Iris pigment epithelial cell (primary cell): ENCODE measurements at regions not wholly inside any gene's neighbourhood (a gene's known extent, or its start where the extent isn't known, plus 50 kb on each side); places are given as distances from the start of the nearest gene placed in this dataset.

ENCODE experiments used
- DNase-seq: peaks from one replicate; pipeline ENCODE4 v3.0.0-alpha.2; 2011; ENCODE audit warnings: low read depth

DNA sequence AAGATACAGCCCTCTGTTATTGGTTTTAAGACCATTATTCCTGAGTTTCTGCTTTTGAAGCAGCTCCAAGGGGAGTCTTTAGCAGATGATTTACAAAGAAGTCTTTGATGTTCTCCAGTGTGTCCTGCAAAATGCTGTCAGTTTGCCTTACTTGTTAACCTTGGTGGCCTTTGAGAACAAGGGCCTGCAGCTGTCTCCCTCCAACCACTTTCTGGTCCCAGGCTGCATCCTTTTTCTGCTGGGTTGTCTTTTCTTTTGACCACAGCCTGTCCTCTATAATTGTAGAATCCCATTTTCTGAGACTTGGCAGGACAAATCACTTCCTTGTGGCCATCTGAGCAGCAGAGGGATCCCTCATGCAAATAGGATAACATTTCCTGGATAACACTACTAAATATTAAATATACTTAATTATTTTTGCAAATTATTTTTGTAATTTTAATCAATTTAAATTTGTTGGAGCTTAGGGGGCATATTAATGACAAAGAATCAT is 281.4 kb downstream of the DMRT2 start:
- DNase-seq = no peak

DNA sequence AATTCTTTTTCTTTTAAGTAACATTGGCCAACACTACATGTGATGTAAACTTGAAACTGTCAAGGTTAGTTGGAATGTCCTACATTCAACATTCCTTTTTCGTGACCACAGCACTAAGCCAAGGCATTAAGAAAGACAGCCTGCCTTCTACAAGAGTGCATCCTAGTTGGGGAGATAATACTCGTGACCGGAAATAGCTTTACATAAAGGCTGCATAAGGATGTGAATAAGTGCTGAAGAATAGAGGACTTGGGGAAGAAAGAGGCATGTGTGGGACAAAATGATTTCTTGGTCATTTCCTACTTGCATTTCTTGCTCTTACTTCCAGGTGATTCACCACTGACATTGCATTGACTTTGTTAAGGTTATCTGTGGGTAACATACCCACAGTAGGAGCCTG is 282.0 kb downstream of the DMRT2 start:
- no peak for DNase-seq

DNA sequence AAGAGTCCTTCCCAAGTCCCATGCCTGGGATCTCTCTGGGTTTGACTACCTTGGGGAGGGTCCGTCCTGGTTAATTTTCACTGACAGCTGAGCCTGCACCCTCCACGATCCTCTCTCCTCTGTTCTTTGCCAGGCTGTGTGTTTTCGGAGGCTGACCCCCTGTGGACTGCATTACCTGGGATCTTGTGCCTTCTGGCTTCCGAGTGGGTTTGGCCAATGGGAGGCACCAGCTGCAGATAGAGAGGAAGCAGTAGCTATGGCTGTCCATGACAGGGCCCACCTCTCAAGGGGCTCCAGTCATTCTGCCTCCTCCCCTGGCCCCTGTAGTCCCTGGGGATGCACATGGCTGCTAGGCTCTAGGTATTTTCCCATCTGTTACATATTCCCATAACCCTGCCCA is 285.0 kb downstream of the DMRT2 start:
- no peak for DNase-seq

DNA sequence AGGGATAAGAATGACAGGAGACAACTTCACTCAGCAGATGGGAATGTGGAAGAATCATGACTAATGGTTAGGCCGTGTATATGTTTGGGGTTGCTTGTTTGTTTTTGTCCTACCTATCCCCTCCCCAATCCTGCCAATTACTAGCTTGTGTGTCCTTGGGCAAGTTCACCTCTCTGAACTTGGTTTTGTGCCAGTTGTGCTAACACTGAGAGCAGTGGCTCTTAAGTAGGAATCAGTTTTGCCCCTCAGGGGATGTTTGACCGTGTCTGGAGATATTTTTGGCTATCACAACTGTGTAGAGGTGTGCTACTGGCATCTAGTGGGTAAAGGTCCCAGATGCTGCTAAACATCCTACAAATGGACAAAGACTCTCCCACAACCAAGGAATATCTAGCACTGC is 287.0 kb downstream of the DMRT2 start:
- no peak for DNase-seq

DNA sequence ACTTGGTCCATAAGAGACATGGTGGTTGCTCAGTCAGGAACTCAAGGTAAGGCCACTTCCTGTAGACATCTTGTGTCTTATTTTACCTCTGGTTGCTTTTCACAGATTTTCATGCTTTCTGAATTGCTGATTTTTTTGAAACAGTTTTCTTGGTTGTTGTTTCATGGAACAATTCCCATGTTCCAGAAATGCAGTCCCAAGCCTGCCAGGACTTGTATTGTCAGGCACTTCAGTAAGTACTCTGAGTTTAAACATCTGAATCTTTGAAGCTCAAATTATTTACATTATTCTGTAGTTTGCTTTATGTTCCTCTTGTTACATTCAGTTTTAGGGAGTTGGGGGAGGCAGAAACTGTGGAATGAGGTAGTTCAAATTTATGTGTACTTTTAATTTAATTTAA is 290.2 kb downstream of the DMRT2 start:
- DNase-seq = no peak

DNA sequence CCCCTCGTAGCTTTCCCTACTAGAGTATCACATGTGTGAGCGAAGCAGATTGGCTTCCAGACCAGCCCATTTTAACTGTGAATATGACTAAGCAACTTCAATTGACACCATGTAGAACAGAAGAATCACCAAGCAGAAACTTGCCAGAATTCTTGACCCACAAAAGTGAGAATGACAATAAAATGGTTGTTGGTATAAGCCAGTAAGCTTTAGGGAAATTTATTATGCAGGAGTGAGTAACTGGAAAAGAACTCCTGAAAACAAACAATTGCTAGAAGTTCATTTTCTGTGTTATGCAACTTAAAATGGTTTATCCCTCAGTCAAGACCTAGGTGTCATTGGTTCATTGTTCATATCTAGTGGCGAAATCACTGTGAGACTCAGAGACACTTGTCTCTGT is 303.1 kb downstream of the DMRT2 start:
- no peak for DNase-seq

DNA sequence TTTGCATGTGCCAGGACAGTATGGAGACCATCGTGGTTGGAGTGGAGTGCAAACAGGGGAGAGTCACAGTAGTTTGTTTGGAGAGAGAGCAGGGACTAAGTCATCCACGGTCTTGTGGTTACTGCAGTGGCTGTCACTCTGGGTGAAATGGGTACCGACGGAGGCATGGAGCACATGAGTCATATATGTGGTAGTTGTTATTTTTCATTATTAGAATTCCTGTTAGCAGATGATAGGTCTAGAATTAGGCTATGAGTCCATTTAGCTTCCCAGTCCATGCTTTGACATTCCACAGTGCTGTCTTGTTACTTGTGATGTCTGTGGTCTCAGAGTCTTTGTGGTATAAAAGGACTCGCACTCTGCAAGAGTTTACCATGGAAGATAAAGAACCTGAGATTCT is 303.9 kb downstream of the DMRT2 start:
- no peak for DNase-seq

DNA sequence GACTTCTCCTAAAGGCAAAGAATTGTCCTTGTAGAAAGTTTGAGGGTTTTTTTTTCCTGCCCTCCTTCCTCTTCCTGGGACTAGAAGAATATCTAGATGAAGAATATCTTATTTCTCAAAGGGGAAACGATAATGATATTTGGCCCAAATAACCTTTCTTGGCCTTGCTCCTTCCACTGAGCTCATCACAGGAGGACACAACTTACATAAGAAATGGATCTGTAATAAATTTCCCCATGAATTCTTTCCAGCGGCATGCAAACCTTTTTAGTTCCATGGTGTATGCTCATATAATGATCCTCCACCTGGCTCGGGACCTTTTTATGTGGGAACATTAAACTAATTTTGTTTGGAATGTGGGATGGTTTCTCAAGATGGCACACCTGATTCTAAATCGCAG is 304.4 kb downstream of the DMRT2 start:
- no peak for DNase-seq

DNA sequence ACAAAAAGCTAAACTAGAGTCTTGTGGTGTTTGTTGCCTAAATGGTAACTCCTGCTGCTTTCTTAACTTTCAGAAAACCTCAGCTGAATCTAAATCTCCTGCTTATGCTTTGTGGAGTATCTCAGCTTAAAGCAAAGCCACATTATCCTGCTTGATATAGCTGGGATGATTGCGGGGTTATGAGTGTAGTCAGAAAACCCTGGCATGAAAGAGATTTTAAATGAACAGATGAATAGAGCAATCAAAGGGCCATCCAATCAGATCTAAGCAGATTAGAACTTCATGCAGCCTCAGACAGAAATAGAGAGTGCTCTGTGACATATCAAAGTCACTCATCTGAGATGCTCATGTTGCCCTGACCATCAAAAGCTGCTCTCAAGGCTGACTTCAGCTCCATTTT is 305.5 kb downstream of the DMRT2 start:
- no peak for DNase-seq

DNA sequence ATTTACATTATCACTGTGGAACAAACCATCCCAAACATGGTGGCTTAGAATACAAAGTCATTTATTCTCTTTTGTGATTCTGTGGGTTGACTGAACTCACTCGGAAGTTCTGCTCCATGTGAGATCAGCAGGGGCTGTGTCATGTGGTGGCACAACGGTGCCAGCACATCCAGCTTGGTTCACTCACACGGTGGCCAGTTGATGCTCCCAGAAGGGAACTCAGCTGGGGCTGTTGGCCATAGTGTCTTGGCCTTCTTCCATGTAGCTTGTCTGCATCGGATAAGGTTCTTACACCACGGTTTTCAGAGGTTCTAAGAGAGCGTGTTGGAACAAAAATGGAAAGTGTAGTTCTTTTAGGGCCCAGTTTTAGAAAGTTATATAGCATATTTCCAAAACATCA is 312.7 kb downstream of the DMRT2 start:
- no peak for DNase-seq

DNA sequence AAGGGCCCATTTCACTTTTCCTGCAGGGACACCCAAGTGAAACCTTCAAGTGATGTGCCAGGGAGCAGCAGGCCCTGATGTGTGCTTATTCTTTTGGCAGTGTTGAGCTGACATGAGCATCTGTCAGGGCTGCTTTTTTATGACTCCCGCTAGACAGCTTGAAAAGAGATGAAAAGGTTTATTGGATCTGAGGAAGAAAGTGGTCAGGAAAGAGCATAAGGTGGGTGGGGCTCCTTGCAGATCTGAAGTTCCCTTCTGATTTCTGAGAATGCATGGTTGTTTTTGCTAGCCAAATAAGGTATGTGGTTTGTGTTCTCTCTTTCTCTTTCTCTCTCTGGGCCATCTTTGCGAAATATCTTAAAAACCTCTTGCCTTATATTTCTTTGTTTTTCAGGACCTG is 316.1 kb downstream of the DMRT2 start:
- DNase-seq = no peak

DNA sequence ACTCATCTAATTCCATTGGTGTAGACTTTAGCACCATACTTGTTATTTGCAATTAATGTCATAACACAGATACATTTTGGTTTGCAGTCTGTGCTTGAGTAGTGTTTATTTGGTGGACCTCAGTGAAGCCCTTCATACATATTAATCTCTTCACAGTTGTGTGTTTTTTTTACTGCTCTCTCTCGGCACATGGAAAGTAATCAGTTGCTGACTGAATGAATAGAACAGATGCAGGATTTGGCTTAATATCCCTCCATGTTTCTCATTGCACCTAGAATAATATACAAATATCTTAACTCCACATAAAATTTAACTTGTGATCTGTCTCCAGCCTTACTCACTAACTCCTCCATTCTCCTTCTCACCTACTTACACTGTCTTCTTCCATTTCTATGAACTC is 319.1 kb downstream of the DMRT2 start:
- DNase-seq = no peak

DNA sequence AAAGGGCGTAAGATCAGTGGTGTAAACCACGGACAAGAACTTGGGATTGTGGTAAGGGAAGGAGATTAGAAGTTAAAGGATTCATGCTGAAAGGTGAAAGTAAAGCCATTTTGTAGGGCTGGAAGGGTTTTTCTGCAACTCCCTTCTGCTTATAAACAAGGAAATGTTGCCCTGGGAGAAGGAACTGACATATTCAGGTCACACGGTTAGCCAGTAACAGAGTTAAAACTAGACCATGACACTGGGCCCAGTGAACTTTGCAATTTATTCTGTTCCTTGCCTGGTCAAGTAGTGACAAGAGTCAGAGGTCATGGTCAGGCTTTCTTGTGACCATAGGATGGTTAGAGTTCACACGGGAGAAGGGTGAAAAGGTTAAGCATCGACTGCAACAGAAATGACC is 323.3 kb downstream of the DMRT2 start:
- no peak for DNase-seq

DNA sequence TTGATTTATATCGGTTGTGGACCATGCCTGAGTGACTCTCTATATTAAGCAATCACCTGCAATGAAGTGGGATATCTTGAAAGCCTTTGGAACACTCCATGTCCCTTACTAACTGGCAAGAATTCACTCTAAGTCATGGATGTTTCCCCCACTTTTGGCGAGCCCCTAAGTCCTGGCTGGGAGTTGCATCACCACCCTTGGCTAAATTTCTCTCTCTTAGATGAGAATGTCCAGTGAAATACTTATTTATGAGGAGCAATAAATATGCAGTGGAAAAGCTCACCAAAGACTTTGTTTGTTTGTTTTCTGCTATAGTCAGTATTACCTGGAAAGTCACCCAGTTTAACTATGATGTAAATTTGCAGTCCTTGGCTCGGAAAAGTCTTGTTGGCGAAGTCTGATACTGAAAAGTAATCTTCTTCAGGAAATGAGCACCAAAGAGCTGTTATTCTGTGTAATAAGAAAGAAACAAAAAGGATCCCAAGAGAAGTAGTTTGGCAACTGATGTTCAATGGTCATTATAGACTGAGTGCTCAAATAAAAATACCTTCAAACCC is 333.8 kb downstream of the DMRT2 start:
- no peak for DNase-seq

DNA sequence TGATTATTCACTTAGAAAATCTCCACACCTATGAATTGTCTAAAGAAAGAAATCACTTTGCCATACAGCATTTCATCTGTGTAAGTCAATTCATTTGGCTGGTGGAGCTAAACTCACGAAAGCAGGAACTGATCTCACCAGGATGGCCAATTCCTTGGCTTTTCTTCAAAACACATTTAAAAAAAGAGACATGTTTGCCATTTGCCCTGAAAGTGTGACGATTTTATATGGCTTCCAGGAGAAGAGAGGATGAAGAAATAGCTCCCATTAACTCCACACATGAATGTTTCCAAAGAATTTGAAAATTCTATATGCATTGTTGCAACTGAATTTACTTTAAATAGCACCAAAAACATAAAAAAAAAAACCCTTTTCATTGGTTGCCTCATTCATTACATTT is 334.7 kb downstream of the DMRT2 start:
- no peak for DNase-seq

DNA sequence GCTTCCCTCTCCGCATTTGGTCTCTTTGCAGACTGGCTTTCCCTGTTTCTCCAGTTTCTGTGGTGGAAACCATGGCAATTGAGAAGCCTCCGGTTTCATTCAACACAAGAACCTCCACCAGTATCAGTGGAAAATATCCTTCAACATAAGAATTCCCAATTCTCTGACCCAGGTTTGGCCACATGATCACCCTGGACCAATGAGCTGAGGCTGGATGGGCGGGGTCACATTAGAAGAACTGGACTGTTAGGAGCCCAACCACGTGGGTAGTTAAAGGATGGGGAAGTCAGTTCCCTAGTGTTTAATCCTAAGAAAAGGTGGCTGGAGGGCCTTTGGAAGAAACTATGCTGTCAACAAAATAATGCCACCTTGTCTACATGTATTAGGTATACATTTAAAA is 336.3 kb downstream of the DMRT2 start:
- no peak for DNase-seq

DNA sequence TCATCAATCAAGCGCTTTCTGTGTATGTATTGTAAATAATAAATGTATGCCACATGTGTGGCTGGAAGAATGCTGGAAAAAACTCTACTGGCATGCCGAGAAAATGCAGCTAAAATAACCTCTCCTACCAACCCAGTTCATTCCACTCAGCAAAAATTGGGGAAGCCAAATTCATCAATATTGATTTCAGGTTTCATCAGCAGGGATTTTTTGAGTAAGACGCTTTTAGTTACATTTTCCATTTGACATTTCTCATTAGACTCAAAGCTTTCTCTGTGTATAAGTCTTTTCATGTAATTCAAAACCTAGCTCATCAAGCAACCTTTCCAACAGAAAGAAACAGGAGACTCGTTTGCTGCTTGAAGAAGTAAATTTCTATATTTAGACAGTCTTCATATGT is 338.1 kb downstream of the DMRT2 start:
- no peak for DNase-seq

DNA sequence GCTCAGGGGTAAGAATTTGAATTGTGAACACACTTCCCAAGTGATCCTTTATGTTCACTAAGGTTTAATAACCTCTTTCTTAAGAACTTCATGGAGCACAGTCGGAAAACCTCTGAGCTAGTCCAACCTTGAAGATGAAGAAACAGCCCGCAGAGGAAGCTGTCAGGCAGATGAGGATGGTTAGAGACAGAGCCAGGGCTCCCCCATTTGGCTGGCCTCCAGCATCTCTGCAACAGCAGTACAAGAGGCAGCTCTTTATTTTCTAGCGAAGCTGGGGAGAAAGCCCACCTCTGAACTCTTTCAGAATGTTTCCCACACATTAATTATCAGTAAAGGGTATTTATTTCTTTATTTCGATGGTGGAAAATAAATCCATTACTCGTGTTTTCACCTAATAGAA is 350.8 kb downstream of the DMRT2 start:
- no peak for DNase-seq

DNA sequence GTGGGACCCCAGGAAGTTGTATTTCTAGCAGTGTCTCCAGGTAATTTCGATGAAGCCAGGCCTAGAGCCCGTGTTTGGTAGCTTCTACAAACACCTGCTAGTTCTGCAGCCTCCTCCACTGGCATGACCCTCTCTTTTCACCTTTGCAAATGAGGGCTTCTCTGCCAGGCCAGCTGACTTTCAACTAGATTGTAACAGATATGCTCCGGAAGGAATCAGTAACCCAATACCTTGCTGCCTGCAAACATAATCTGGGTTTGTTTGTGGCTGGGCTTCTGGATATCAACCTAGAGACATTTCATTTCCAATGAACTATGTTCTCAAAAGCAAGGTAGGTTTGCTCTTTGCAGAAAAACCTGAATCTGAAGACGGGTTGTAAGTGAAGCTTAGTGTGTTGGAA is 354.8 kb downstream of the DMRT2 start:
- DNase-seq = no peak

DNA sequence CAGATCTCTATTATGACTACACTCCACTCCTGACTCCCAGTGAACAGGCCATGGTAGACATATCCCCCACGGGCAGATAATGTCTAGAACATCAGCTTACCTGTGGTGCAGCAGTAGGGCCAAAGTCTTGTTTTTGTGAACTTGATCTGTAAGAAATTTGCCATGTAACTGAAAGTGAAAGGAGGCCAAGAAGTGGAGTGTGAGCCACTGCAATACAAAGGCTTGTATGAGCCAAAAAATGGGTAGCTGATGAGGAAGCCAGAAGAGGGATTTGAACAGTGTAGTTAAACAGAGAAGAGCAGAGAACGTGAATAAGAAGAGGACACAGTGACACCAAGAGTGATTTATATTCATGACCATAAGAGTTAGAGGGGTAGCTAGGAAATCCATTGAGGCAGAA is 361.7 kb downstream of the DMRT2 start:
- no peak for DNase-seq

DNA sequence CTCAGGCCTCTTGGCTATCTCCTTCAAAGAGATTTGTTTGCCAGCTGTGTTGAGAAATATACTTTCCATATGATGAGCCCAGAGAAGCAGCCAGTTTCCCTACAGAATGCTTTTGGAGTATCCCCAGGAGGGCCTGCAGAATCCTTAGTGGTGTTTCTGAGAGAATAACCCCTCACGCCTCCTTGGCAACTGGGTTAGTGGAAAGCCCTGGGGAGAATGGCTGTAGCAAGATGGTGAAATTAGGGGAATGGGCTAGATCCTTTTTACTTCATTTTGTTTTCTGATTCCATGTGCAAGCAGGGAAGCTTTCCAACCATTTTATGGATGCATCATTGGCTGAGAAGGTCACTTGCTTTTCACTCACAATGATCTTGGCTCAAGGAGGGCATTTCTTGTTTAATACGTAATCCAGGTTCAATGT is 364.6 kb downstream of the DMRT2 start:
- no peak for DNase-seq

DNA sequence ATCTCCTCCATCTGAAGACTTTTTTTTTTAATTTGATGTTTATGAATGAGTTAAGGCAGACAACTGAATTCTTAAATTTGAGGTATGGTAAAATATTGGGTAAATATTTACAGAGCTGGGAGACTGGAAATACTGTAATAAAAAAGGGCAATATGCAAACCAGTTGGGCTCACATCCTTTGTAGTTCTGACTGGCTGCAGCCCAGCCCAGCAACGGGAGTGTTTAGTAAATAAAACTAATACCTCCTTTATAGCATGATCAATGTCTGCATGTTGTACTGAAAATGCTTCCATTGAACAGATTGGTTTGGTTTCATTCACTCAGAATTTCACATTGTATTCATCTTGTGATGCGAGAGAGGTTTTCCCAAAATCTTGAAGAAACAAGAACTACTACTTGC is 365.0 kb downstream of the DMRT2 start:
- DNase-seq = no peak

DNA sequence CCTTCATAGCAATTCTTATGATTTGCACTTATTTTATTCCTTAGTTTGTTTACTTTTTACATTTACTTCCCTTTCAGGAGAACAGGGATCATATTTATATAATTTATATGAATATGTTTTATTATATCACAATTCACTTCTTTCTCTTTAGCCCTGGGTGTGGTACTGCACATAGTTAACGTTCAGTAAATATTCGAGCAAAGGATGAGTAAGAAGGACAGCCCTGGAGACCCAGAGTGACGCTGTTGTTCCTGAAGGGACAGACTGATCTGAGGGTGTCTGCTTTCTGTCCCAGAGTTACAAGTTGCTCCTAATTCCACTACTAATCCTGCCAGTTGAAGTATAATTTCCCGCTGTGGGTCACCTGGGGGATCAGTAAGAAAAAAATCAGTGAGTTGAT is 366.1 kb downstream of the DMRT2 start:
- no peak for DNase-seq

DNA sequence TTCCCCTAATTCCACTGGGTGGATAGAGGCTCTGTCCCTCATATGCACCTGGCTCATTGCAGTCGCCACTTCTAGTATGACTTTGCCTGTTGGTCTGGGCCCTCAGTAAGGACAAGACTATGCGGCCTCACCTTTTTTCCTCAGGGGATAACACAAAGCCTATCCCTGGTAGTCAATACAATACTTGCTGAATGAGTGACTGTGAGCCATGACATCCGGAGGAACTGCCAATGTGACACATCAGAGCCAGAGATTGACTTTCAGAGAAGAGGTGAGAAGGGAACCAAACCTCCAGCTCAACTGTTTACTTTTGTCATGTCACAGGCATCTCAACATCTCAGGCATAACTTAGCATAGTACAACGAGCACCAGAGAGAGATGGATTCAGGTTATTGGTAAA is 371.3 kb downstream of the DMRT2 start:
- no peak for DNase-seq

DNA sequence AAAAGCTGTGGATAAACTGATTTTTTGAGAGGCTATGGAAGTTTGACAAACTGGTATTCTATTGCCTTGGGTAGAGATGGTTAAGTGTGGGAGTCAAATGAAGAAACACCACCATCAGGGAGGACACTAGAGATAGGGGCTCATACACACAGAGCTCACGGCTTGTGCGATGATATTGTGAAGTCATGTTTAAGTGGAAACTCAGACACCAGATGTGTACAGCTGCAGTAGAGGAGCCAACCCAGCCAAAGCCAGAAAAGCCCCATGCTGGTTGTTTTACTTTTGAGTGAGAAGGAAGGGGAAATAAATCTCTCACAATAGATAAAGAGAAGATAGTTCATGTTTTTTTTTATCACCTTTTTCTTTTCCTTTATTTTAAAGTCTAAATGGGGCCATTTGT is 377.7 kb downstream of the DMRT2 start:
- no peak for DNase-seq
